ENCODE measurements at regions not wholly inside any gene's neighbourhood (a gene's known extent, or its start where the extent isn't known, plus 50 kb on each side); places are given as distances from the start of the nearest gene placed in this dataset.

GRCh38 chr6:169930799-169931198 lies 179.4 kb downstream of the ERMARD start:
- no peak for TF ChIP-seq CTCF (IDR thresholded peaks at IDR 0.05)
- TF ChIP-seq POLR2A (IDR thresholded peaks at IDR 0.05), result no peak

Data from body of pancreas (tissue), 4 donors.